ENCODE measurements at regions not wholly inside any gene's neighbourhood (a gene's known extent, or its start where the extent isn't known, plus 50 kb on each side); places are given as distances from the start of the nearest gene placed in this dataset.
"Not testable (repeated sequence)": the region's sequence is repeated elsewhere in the genome, so short reads cannot be mapped to it uniquely, and the experiment has no call there.

DNA sequence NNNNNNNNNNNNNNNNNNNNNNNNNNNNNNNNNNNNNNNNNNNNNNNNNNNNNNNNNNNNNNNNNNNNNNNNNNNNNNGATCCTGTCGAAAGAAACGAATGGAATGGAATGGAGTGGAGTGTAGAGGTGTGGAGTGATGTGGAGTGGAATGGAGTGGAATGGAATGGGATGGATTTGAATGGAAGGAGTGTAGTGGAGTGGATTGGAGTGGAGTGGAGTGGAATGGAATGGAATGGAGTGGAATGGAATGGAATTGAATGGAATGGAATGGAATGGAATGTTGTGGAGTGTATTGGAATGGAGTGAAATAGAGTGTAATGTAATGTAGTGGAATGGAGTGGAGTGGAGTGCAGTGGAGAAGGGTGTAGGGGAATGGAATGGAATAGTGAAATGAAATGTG is 1275.4 kb upstream of the TPTE start:
- H3K9ac ChIP-seq (ENCODE audit: low read length); H3K27me3 ChIP-seq (ENCODE audit: control insufficient read depth, insufficient read depth, low read length); H3K36me3 ChIP-seq (ENCODE audit: control insufficient read depth, insufficient read depth, low read length); H3K27ac ChIP-seq (ENCODE audit: low read depth, low read length); H3K4me1 ChIP-seq (ENCODE audit: control insufficient read depth, insufficient read depth, low read length): not testable (repeated sequence)
- Histone ChIP-seq H3K4me3 (ENCODE audit: low read depth, low read length) (0 out of 2 replicates have a peak overlapping the region, but pooled peaks have one; percentile 1), H3K9me3 (ENCODE audit: control insufficient read depth, insufficient read depth, low read depth, low read length) (peaks cover 23% of the 10 kb centered on the region)

DNA sequence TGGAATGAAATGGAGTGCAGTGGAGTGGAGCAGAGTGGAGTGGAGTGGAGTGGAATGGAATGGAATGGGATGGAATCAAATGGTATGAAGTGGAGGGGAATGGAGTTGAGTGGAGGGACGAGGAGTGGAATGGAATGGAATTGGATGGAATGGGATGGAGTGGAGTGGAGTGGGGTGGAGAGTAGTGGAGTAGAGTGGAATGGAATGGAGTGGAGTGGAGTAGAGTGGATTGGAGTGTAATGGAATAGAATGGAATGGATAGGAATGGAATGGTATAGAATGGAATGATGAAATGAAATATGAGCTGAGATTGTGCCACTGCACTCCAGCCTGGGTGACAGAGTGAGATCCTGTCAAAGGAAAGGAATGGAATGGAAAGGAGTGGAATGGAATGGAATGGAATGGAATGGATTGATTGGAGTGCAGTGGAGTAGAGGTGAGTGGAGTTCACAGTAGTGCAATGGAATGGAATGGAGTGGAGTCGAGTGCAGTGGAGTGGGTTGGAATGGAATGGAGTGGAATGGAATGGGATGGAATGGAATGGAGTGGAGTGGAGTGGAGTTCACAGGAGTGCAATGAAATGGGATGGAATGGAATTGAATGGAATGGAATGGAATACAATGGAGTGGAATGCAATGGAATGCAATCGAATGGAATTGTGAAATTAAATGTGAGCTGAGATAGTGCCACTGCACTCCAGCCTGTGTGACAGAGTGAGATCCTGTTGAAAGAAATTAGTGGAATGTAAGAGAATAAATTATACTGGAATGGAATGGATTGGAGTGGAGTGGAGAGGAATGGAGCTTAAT is 1274.7 kb upstream of the TPTE start:
- peaks cover 23% of the 10 kb centered on the region for H3K9me3 ChIP-seq (ENCODE audit: control insufficient read depth, insufficient read depth, low read depth, low read length)
- 0 out of 2 replicates have a peak overlapping the region, but pooled peaks have one; percentile 1 for H3K4me3 ChIP-seq (ENCODE audit: low read depth, low read length)
- not testable (repeated sequence) for H3K9ac ChIP-seq (ENCODE audit: low read length); H3K36me3 ChIP-seq (ENCODE audit: control insufficient read depth, insufficient read depth, low read length); H3K27me3 ChIP-seq (ENCODE audit: control insufficient read depth, insufficient read depth, low read length); H3K27ac ChIP-seq (ENCODE audit: low read depth, low read length); H3K4me1 ChIP-seq (ENCODE audit: control insufficient read depth, insufficient read depth, low read length)

DNA sequence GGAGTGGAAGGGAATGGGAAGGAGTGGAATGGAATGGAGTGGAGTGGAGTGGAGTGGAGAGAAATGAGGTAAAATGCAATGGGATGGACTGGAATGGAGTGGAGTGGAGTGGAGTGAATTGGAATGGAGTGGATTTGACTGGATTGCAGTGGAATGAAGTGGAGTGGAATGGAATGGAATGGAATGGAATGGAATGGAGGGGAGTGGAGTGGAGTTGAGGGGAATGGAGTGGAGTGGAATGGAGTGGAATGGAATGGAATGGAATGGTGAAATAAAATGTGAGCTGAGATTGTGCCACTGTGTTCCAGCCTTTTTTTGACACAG is 1274.1 kb upstream of the TPTE start:
- not testable (repeated sequence) for H3K4me3 ChIP-seq (ENCODE audit: low read depth, low read length); H3K27ac ChIP-seq (ENCODE audit: low read depth, low read length); H3K36me3 ChIP-seq (ENCODE audit: control insufficient read depth, insufficient read depth, low read length); H3K9ac ChIP-seq (ENCODE audit: low read length); H3K4me1 ChIP-seq (ENCODE audit: control insufficient read depth, insufficient read depth, low read length); H3K27me3 ChIP-seq (ENCODE audit: control insufficient read depth, insufficient read depth, low read length)
- H3K9me3 ChIP-seq (ENCODE audit: control insufficient read depth, insufficient read depth, low read depth, low read length), result peaks cover 23% of the 10 kb centered on the region

DNA sequence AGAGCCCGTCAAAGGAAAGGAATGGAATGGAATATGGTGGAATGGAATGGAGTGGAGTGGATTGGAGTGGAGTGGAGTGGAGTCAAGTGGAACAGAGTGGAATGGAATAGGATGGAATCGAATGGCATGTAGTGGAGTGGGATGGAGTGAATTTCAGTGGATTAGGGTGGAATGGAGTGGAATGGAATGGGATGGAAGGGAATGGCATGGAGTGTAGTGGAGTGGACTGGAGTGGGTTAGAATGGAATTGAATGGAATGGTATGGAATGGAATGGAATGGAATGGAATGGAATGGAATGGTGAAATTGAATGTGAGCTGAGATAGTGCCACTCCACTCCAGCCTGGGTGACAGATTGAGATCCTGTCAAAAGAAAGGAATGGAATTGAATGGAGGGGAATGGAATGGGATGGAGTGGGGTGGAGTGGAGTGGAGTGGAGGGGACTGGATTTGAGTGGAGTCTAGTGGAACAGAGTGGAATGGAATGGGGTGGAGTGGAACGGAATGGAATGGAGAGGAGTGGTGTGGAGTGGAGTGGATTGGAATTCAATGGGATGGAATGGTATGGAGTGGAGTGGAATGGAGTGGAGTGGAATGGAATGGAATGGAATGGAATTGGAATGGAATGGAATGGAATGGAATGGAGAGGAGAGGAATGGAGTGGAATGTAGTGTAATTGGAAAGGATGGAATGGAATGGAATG is 1273.6 kb upstream of the TPTE start:
- H3K27me3 ChIP-seq (ENCODE audit: control insufficient read depth, insufficient read depth, low read length); H3K36me3 ChIP-seq (ENCODE audit: control insufficient read depth, insufficient read depth, low read length); H3K27ac ChIP-seq (ENCODE audit: low read depth, low read length); H3K4me1 ChIP-seq (ENCODE audit: control insufficient read depth, insufficient read depth, low read length); H3K4me3 ChIP-seq (ENCODE audit: low read depth, low read length); H3K9ac ChIP-seq (ENCODE audit: low read length): not testable (repeated sequence)
- peaks cover 23% of the 10 kb centered on the region for H3K9me3 ChIP-seq (ENCODE audit: control insufficient read depth, insufficient read depth, low read depth, low read length)
